ENCODE measurements at regions not wholly inside any gene's neighbourhood (a gene's known extent, or its start where the extent isn't known, plus 50 kb on each side); places are given as distances from the start of the nearest gene placed in this dataset.
A peak's percentile ranks its signal among the peaks of the same experiment; 100 is the strongest.

DNA sequence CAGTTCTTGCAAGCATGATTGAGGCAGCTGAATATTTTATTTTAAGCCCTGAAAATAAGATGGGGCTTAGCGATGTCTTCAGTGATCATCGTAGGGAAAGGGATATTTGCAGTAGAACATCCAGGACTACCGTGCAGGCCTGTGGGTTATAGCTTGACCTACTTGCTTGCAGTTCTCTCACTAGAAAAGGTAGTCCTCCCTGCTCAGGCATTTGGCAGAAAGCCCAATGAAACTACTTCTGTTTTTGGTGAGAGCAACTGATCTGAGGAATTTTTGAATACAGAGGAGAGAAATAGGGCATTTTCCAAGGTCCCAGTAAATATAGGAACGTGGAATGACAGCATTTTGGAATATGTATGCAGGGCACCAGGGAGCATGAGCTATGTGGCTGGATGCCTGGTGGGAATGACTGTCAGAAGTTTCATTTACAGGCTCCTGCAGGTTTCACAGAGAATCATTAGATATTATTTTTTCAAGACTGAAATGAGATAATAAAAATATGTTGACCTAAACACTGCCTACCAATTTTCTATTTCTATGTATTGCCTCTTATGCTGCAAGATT is 417.9 kb upstream of the ACTBL2 start:
- DNase-seq = no peak
- POLR2A ChIA-PET (ENCODE audit: unreplicated experiment) = no interaction called here
- CTCF ChIA-PET = no interaction called here

DNA sequence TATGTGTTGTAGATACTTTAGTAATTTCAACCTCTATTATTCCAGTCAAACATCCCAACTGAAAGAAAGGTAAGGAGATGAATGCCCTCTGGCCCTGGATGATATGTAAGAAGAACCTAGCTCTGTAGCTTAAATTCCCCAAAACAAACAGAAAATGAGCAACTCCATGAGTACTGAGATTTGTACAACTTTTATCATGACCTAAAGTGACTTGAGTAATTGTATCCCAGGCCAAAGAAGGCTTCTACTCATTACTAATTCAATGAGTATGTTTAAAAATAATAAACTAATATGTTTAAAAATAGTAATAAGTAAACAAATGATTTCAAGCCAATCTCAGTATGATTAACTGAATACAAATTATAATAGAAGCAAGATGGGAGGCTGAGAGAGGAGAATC is 414.0 kb upstream of the ACTBL2 start:
- Histone ChIP-seq H3K4me2 (ENCODE audit: low read length) (no peak overlapping the region), H3F3A (ENCODE audit: low read length, unreplicated experiment) (no peaks in the 10 kb centered on the region), H3K27me3 (ENCODE audit: low read length) (no peaks in the 10 kb centered on the region), H3K4me1 (ENCODE audit: insufficient read depth, low read length) (no peaks in the 10 kb centered on the region), H3K9me3 (ENCODE audit: low read length) (no peaks in the 10 kb centered on the region), H3K36me3 (ENCODE audit: low read depth, low read length) (no peaks in the 10 kb centered on the region), H3K27ac (ENCODE audit: low read length) (no peak overlapping the region), H3K4me3 (ENCODE audit: low read length) (no peak overlapping the region), H2AFZ (ENCODE audit: low read length) (no peak overlapping the region), H3K9me2 (replicated peaks; ENCODE audit: low read length) (no peaks in the 10 kb centered on the region), H3K9ac (ENCODE audit: low read length) (no peak overlapping the region), H3K79me2 (ENCODE audit: low read length) (no peaks in the 10 kb centered on the region), H4K20me1 (ENCODE audit: low read length) (no peaks in the 10 kb centered on the region)
- ATAC-seq = no peak
- peak; percentile 3 for DNase-seq
- ChIA-PET POLR2A (ENCODE audit: unreplicated experiment) (no interaction called here), CTCF (no interaction called here)
- TF ChIP-seq, protein P1, sequence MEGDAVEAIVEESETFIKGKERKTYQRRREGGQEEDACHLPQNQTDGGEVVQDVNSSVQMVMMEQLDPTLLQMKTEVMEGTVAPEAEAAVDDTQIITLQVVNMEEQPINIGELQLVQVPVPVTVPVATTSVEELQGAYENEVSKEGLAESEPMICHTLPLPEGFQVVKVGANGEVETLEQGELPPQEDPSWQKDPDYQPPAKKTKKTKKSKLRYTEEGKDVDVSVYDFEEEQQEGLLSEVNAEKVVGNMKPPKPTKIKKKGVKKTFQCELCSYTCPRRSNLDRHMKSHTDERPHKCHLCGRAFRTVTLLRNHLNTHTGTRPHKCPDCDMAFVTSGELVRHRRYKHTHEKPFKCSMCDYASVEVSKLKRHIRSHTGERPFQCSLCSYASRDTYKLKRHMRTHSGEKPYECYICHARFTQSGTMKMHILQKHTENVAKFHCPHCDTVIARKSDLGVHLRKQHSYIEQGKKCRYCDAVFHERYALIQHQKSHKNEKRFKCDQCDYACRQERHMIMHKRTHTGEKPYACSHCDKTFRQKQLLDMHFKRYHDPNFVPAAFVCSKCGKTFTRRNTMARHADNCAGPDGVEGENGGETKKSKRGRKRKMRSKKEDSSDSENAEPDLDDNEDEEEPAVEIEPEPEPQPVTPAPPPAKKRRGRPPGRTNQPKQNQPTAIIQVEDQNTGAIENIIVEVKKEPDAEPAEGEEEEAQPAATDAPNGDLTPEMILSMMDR (conservative IDR thresholded peaks at IDR 0.05; ENCODE audit: low read depth, low read length) = no peak
- no peak for TF ChIP-seq EZH2phosphoT487 (IDR thresholded peaks at IDR 0.05; ENCODE audit: borderline replicate concordance, low read length)
- no peak for TF ChIP-seq EZH2 (IDR thresholded peaks at IDR 0.05; ENCODE audit: low read length, unreplicated experiment)
- BruUV-seq (replicated peaks) = no TSS peak
- intact Hi-C loops (cut with micrococcal nuclease) = no loop called here

More for the DNA sequence above, 417.9 kb upstream of the ACTBL2 start:
- Histone ChIP-seq H3F3A (ENCODE audit: low read length, unreplicated experiment) (no peaks in the 10 kb centered on the region), H3K4me1 (ENCODE audit: insufficient read depth, low read length) (no peaks in the 10 kb centered on the region), H3K27ac (ENCODE audit: low read length) (no peak overlapping the region), H4K20me1 (ENCODE audit: low read length) (no peaks in the 10 kb centered on the region), H3K27me3 (ENCODE audit: low read length) (no peaks in the 10 kb centered on the region), H3K79me2 (ENCODE audit: low read length) (no peaks in the 10 kb centered on the region), H3K9me2 (replicated peaks; ENCODE audit: low read length) (no peaks in the 10 kb centered on the region), H3K4me3 (ENCODE audit: low read length) (no peak overlapping the region), H3K9me3 (ENCODE audit: low read length) (no peaks in the 10 kb centered on the region), H3K36me3 (ENCODE audit: low read depth, low read length) (no peaks in the 10 kb centered on the region), H3K4me2 (ENCODE audit: low read length) (no peak overlapping the region), H3K9ac (ENCODE audit: low read length) (no peak overlapping the region), H2AFZ (ENCODE audit: low read length) (no peak overlapping the region)
- intact Hi-C loops (cut with micrococcal nuclease) = no loop called here
- BruUV-seq (replicated peaks) = no TSS peak
- ATAC-seq = no peak
- TF ChIP-seq, protein P1 (conservative IDR thresholded peaks at IDR 0.05; ENCODE audit: low read depth, low read length) = no peak
- no peak for TF ChIP-seq EZH2phosphoT487 (IDR thresholded peaks at IDR 0.05; ENCODE audit: borderline replicate concordance, low read length)
- TF ChIP-seq EZH2 (IDR thresholded peaks at IDR 0.05; ENCODE audit: low read length, unreplicated experiment) = no peak

DNA sequence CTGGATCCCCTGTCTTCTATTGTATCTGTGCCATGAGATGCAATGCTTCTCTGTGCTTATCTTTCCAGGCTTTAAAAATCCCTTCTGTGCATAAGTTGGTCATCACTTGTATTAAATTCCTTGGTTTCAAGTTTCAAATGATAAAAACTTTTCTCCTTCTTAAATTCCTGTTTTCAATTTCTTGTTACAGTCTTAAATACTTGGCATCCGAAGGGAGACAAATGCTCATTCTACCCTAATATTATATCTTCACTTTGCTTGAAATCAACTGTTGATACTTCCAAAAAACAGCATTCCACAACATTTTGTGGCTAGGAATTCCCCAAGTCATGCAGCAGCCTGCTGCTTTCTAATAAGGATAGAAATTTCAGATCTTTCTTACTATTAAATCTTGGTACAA is 413.2 kb upstream of the ACTBL2 start:
- H3K79me2 ChIP-seq (ENCODE audit: low read length) = no peaks in the 10 kb centered on the region
- H2AFZ ChIP-seq (ENCODE audit: low read length) = no peak overlapping the region
- no peak for DNase-seq
- intact Hi-C loops (cut with micrococcal nuclease) = no loop called here
- H3K27me3 ChIP-seq (ENCODE audit: low read length) = no peaks in the 10 kb centered on the region
- ChIA-PET CTCF (no interaction called here), POLR2A (ENCODE audit: unreplicated experiment) (no interaction called here)
- H3F3A ChIP-seq (ENCODE audit: low read length, unreplicated experiment) = no peaks in the 10 kb centered on the region
- no peaks in the 10 kb centered on the region for H3K36me3 ChIP-seq (ENCODE audit: low read depth, low read length)
- ATAC-seq = no peak
- no peaks in the 10 kb centered on the region for H3K4me1 ChIP-seq (ENCODE audit: insufficient read depth, low read length)
- no peaks in the 10 kb centered on the region for H3K9me3 ChIP-seq (ENCODE audit: low read length)
- H3K4me3 ChIP-seq (ENCODE audit: low read length) = no peak overlapping the region
- H4K20me1 ChIP-seq (ENCODE audit: low read length) = no peaks in the 10 kb centered on the region
- no peaks in the 10 kb centered on the region for H3K9me2 ChIP-seq (replicated peaks; ENCODE audit: low read length)
- no TSS peak for BruUV-seq (replicated peaks)
- H3K9ac ChIP-seq (ENCODE audit: low read length) = no peak overlapping the region
- H3K4me2 ChIP-seq (ENCODE audit: low read length) = no peak overlapping the region
- no peak overlapping the region for H3K27ac ChIP-seq (ENCODE audit: low read length)
- TF ChIP-seq EZH2phosphoT487 (IDR thresholded peaks at IDR 0.05; ENCODE audit: borderline replicate concordance, low read length) = no peak

All from PC-3 (cell line).